ENCODE measurements at regions not wholly inside any gene's neighbourhood (a gene's known extent, or its start where the extent isn't known, plus 50 kb on each side); places are given as distances from the start of the nearest gene placed in this dataset.
"Not testable (repeated sequence)": the region's sequence is repeated elsewhere in the genome, so short reads cannot be mapped to it uniquely, and the experiment has no call there.

DNA sequence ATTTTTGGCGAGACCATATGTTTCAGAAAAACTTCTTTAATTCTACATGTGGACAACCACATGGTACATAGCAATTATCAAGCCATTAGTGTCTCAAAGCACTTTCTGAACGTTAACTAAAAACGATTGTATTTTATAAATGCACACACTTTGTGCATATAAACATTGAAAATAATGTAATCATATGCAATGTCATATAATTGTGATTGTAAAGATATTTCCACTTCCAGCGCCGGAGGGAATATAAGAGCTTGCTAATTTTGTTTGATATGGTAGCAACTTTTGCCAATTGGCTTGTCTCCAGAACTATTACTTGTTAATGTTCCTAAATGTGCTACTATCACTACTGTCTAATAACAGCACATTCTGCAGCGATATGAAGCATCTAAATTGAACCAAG lies 162.3 kb upstream of the SMIM31 start:
- no peak overlapping the region for H3K4me3 ChIP-seq (ENCODE audit: control insufficient read depth, low read depth, low read length)
- DNase-seq (ENCODE audit: low read depth): no peak
- TF ChIP-seq, protein P1, sequence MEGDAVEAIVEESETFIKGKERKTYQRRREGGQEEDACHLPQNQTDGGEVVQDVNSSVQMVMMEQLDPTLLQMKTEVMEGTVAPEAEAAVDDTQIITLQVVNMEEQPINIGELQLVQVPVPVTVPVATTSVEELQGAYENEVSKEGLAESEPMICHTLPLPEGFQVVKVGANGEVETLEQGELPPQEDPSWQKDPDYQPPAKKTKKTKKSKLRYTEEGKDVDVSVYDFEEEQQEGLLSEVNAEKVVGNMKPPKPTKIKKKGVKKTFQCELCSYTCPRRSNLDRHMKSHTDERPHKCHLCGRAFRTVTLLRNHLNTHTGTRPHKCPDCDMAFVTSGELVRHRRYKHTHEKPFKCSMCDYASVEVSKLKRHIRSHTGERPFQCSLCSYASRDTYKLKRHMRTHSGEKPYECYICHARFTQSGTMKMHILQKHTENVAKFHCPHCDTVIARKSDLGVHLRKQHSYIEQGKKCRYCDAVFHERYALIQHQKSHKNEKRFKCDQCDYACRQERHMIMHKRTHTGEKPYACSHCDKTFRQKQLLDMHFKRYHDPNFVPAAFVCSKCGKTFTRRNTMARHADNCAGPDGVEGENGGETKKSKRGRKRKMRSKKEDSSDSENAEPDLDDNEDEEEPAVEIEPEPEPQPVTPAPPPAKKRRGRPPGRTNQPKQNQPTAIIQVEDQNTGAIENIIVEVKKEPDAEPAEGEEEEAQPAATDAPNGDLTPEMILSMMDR (IDR thresholded peaks at IDR 0.05; ENCODE audit: control insufficient read depth, insufficient read depth, low read depth, low read length, missing control alignments): no peak

DNA sequence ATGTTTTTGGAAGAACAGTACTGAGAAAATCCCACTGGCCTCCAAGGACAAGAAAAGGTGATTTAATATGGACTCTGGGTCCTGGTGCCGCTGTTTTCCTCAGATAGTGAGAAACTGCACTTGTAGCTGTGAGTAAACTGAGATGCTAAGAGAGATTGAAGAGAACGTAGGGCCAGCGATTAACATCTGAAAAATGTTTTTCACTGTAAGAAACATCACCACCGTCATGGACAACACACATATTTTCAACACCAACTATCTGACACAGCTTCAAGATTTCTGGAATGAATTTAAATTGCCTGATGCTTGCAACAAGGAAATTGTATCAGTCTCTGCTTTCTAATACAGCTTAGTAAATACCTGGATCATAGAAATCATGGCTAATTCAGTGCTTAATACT lies 158.2 kb upstream of the SMIM31 start:
- no peak for DNase-seq (ENCODE audit: low read depth)
- TF ChIP-seq, protein P1 (IDR thresholded peaks at IDR 0.05; ENCODE audit: control insufficient read depth, insufficient read depth, low read depth, low read length, missing control alignments): no peak
- no peak overlapping the region for H3K4me3 ChIP-seq (ENCODE audit: control insufficient read depth, low read depth, low read length)

- TF ChIP-seq, protein P1 (IDR thresholded peaks at IDR 0.05; ENCODE audit: control insufficient read depth, insufficient read depth, low read depth, low read length, missing control alignments): no peak
- no peak overlapping the region for H3K4me3 ChIP-seq (ENCODE audit: control insufficient read depth, low read depth, low read length)
- DNase-seq (ENCODE audit: low read depth): no peak
Observed at GRCh38 chr4:164596318-164596878, 157.5 kb upstream of the SMIM31 start.

DNA sequence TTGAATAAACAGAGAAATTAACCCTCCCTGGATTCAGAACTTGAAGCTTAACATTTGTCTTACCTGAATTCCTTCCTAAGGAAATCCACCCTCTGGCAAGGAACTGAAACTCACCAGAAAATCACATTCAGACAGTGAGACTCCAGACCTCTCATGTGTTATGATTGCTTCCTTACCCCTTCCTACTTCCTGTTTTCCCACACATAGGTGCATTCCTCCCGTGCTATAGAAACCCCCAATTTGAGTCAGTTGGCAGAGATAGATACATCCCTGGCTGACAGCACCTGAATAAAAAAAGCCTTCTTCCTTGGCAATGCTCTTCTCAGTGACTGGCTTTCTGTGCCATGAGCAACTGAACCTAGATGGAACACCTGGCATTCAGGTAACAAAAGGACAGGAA lies 157.0 kb upstream of the SMIM31 start:
- no peak for DNase-seq (ENCODE audit: low read depth)
- TF ChIP-seq, protein P1 (IDR thresholded peaks at IDR 0.05; ENCODE audit: control insufficient read depth, insufficient read depth, low read depth, low read length, missing control alignments): no peak
- H3K4me3 ChIP-seq (ENCODE audit: control insufficient read depth, low read depth, low read length): no peak overlapping the region

- H3K4me3 ChIP-seq (ENCODE audit: control insufficient read depth, low read depth, low read length): no peak overlapping the region
- no peak for DNase-seq (ENCODE audit: low read depth)
- TF ChIP-seq, protein P1 (IDR thresholded peaks at IDR 0.05; ENCODE audit: control insufficient read depth, insufficient read depth, low read depth, low read length, missing control alignments): no peak
Observed at GRCh38 chr4:164601653-164602052, 152.3 kb upstream of the SMIM31 start.

DNA sequence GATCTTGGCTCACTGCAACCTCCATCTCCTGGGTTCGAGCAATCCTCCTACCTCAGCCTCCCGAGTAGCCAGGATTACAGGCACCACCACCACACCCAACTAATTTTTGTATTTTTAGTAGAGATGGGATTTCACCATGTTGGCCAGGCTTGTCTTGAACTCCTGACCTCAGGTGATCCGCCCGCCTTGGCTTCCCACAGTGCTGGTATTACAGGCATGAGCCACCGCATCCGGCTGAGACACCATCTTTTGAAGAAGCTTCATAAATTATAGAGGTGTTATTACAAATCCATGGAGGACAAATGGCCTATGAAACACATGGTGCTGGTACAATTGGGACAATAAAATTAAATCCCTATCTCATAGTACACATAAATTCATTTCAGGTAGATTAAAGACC lies 148.1 kb upstream of the SMIM31 start:
- H3K4me3 ChIP-seq (ENCODE audit: control insufficient read depth, low read depth, low read length); DNase-seq (ENCODE audit: low read depth): not testable (repeated sequence)

GRCh38 chr4:164606478-164606877 lies 147.5 kb upstream of the SMIM31 start:
- TF ChIP-seq, protein P1 (IDR thresholded peaks at IDR 0.05; ENCODE audit: control insufficient read depth, insufficient read depth, low read depth, low read length, missing control alignments): no peak
- DNase-seq (ENCODE audit: low read depth): no peak
- H3K4me3 ChIP-seq (ENCODE audit: control insufficient read depth, low read depth, low read length): no peak overlapping the region

Data from AG09309 (cell line).